ENCODE measurements at regions not wholly inside any gene's neighbourhood (a gene's known extent, or its start where the extent isn't known, plus 50 kb on each side); places are given as distances from the start of the nearest gene placed in this dataset.

- TF ChIP-seq POLR2A (IDR thresholded peaks at IDR 0.05; ENCODE audit: low read depth, low read length) (no peak), FOS (IDR thresholded peaks at IDR 0.05; ENCODE audit: borderline replicate concordance, insufficient read depth, low read length) (no peak), MYC (IDR thresholded peaks at IDR 0.05; ENCODE audit: low read depth, low read length) (no peak), EZH2 (IDR thresholded peaks at IDR 0.05; ENCODE audit: borderline replicate concordance, low read depth, low read length, severe bottlenecking) (no peak), MAX (IDR thresholded peaks at IDR 0.05; ENCODE audit: insufficient read depth, insufficient read length) (no peak)
- TF ChIP-seq, protein P1, sequence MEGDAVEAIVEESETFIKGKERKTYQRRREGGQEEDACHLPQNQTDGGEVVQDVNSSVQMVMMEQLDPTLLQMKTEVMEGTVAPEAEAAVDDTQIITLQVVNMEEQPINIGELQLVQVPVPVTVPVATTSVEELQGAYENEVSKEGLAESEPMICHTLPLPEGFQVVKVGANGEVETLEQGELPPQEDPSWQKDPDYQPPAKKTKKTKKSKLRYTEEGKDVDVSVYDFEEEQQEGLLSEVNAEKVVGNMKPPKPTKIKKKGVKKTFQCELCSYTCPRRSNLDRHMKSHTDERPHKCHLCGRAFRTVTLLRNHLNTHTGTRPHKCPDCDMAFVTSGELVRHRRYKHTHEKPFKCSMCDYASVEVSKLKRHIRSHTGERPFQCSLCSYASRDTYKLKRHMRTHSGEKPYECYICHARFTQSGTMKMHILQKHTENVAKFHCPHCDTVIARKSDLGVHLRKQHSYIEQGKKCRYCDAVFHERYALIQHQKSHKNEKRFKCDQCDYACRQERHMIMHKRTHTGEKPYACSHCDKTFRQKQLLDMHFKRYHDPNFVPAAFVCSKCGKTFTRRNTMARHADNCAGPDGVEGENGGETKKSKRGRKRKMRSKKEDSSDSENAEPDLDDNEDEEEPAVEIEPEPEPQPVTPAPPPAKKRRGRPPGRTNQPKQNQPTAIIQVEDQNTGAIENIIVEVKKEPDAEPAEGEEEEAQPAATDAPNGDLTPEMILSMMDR (IDR thresholded peaks at IDR 0.05; ENCODE audit: extremely low read depth in 1 of 2, insufficient read depth in 1 of 2, low read depth in 1 of 2, low read length in 2 of 2), result no peak
These were observed 111.8 kb upstream of the TMC3 start for GRCh38 chr15:81485806-81486205.
